Left colon (tissue), 2 donors: ENCODE measurements at regions not wholly inside any gene's neighbourhood (a gene's known extent, or its start where the extent isn't known, plus 50 kb on each side); places are given as distances from the start of the nearest gene placed in this dataset.
"Not testable (repeated sequence)": the region's sequence is repeated elsewhere in the genome, so short reads cannot be mapped to it uniquely, and the experiment has no call there.

Experiments
- ATAC-seq: fragments of 200-7000 bp; cut with Tn5 transposase; one replicate; pipeline ENCODE4 v1.9.1; 2020; ENCODE audit warnings: mild to moderate bottlenecking, moderate library complexity
- DNase-seq, 2 donors: peaks; one replicate each; pipeline ENCODE4 v3.0.0-alpha.2; 2020
- intact Hi-C, 2 donors: fragments of 100-400 bp; cut with DNase I in 1 of 2; cut with micrococcal nuclease in 1 of 2; formaldehyde crosslinking; loops; one replicate each; pipeline versions ENCODE4 v1.11.2 to v1.14.0; 2022; cut with DNase I, micrococcal nuclease
- donor health status: DM: no; HTN: no; CAD: no.
- donor health status: DM: yes; HTN: yes; CAD: no.

DNA sequence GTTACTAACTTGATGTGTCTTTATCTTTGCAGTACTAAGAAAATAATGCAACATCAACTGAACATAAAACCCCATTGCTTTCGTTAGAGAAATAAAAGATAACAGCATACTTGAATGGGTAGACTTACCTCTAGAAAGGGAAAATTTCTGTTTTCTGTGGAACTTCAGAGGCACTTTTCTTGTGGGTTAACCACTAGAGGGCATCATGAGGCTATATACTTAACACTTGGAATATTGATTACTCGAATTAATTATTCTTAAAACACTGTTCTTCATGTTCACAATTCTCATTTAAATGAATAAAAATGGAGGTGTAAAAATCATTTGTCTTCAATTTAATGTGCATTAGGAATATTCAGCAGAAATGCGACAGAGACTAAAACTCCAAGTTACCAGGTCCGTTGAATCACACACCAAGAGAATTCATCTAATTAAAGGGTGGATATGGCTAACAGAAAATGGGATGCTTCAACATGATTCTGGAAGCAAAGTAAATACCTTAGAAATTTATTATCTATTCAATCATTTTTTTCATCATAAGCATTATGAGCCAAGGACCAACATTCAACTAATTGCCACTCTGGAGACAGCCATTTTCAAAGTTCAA lies 330.8 kb upstream of the PREP start:
- DNase-seq, result no peak
- intact Hi-C loops, result loop anchor here in 1 of 2 donors (10.0 kb wide), 1 partner anchor 571 kb away; no protein-coding TSS in a partner anchor
- ATAC-seq, result no peak

DNA sequence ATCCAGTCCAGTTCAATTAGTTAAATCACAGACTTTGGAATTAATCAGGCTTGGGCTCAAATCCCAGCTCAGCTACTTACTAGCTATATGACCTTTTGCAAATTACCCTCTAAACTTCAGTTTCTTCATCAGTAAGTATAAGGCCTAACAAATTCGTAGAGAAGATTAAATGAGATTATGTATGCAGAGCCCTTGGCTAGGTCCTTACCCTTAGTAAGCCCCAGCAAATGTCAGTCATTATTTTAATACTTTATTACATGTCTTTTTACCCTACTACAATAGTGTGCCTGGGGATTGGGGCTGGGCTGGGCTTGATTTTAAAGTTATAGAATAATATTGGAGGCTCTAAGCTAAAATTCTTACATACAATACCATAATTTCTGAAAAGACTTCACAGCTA lies 326.1 kb upstream of the PREP start:
- ATAC-seq (no peak), DNase-seq (no peak)
- intact Hi-C loops, result no loop called here

DNA sequence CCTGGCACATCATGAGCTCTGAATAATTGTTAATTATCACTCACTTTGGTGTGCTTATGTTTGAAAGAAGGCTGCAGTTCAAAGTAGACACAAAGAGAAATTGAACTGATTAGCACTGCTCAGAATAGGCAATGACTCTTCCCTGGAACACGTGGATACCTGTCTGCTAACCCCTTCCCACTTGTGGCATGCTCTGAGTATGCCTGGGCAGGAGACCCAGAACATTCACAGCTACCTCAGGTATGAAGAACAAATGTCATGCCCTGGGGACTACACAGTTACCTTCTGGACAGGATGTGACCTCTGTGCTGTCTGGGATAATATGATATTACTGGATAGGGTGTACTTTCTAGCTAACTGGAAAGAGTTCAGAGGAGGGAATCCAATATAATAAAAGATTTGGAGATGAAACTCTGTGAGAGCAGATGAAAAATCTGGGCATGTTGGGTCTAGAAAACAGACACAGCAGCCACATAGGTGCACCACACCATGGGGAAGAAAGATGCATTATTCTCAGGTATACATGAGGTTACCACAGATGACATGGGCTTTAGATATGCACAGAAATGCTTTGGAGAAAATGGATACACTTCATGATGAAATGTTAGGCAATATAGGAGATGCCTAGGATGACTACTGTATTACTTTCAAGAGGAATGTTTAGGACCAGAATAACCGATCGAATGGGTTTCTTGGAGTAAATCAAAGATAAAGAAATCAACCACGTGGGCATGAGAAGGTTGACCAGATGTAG lies 324.2 kb upstream of the PREP start:
- intact Hi-C loops, result no loop called here
- no peak for DNase-seq
- no peak for ATAC-seq

DNA sequence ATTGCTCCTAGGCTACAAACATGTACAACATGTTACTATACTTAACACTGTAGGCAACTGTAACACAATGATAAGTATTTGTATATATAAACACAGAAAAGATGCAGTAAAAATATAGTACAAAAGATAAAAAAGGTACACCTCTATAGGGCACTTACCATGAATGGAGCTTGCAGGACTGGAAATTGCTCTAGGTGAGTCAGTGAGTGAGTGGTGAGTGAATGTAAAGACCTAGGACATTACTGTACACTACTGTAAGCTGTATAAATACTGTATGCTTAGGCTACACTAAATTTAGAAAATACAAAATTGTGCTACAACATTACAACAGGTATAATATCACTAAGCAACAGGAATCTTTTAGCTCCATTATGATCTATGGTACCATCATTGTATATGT lies 312.0 kb upstream of the PREP start:
- intact Hi-C loops, result no loop called here
- no peak for ATAC-seq

DNA sequence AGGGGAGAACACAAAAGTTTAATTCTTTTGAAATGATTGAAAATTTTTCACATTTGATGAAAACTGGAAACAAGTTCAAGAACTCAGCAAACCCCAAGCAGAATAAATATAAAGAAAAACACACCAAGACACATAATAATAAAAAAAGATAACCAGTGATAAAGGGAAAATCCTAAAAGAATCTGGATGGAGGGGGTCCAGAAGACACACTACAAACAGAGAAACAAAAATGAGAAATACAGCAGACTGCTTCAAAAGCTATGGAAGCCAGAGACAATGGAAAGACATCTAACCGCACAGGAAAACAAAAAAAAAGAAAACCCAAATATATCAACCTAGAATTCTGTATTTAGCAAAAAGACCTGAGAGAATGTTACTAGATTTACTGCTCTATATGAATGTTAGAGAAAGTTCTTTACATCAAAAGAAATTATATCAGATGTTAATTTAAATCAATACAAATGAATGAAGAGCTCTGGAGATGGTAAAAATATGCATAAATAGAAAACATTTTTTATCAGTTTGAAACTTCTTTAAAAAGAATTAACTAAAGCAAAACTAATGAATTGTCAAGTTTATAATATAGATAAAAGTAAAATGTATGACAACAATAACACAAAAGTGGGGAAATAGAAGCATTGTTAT lies 310.7 kb upstream of the PREP start:
- intact Hi-C loops, result no loop called here
- DNase-seq, result no peak
- ATAC-seq, result no peak

More for the DNA sequence above, 312.0 kb upstream of the PREP start:
- no peak for DNase-seq

DNA sequence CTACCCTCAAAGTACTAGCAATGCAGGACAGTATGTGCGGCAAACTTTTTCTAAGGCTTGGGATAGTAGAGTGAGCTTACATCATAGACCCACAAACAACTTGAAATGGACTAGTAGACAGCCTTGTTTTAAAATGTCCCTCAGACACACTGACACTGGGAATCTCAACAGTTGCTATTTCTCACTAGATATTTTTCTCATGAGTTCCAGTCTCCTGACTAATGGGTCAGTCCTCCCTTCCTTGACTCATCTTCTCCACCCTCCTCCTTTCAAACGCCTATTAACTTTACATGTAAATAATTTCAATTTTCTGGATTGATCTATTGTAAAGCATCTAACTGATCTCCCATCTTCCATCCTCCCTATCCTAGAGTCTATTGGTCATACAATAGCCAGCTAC lies 308.3 kb upstream of the PREP start:
- DNase-seq, result no peak
- intact Hi-C loops, result no loop called here
- no peak for ATAC-seq

DNA sequence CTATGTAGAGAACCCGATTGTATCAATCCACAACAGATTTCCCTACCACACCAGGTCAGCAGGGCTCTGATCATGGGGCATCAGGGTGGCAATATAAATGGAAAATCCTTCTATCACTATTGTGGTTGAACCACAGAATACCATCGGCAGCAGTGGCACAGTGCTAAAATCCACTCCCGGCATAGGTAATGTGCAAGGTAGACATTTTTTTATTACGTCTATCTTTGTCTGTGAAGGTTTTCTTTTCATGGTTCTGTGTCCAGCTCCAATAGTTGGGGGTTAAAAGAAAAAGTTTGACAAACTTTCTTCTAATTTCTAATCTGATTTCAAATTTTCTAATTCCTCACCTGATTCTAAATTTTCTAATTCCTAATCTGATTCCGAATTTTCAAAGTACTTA lies 302.7 kb upstream of the PREP start:
- intact Hi-C loops, result no loop called here
- ATAC-seq, result no peak

DNA sequence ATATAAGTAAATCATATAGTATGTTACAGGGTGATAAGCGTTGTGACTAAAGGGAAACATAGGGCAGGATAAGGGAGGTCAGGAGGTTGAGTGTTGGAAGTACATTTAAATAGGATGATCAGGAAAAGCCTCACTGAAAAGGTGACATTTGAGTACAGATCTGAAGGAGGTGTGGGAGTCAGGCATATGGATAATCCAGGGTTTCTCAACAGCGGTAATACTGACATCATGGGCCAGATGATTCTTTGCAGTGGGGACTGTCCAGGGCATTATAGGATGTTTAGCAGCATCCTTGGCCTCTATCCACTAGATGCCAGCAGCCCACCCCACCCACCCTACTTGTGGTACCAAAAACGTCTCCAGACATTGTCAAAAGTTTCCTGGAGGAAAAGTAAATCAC lies 292.6 kb upstream of the PREP start:
- no peak for DNase-seq
- intact Hi-C loops, result no loop called here
- no peak for ATAC-seq

More for the DNA sequence above, 302.7 kb upstream of the PREP start:
- DNase-seq, result no peak

DNA sequence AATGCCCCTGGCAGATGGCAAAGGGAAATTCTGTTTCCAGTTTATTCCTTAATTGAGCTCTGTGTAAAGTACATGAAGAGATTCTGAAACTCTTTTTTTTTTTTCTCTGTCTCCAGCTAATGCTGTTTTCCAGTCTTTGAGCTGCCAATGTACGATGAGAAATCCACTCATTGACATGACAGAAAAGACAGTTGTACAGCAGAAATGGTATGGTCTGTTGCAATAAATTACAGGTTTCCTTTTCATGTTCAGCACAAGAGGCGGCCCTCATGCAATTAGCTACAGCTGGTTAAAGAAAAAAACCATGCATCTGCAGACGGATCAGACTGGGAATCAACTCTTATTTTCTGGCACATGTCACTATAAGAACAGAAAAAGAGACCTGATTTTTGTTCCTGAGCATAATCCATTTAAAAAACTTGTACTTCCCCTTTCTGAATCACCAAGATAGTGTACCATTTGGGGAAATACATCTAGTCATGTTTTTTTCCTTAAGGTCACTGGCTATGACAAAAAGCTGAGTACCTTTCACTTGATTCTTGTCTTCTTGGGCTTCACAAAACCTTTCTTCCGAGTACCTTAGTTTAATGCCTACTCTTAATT lies 289.8 kb upstream of the PREP start:
- DNase-seq, result no peak
- intact Hi-C loops, result no loop called here
- ATAC-seq, result no peak

DNA sequence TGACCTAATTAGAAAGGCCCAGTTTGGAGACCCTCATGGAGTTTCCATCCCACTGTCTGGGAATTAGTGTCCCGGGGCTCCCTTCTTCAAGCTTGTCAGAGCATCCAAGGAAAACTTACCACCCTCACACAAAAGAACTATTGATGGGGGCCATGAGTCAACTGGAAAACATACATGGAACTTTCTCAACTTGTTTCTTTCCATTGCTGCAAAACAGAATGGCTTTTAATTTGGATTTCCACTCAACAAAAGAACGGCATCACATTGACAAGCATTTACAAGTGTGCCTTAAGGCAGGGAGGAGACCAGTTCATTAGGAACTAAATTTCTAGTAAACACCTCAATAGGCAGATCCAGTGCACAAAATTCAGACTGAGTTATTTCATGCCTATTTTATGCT lies 289.1 kb upstream of the PREP start:
- DNase-seq (no peak), ATAC-seq (no peak)
- intact Hi-C loops, result no loop called here

DNA sequence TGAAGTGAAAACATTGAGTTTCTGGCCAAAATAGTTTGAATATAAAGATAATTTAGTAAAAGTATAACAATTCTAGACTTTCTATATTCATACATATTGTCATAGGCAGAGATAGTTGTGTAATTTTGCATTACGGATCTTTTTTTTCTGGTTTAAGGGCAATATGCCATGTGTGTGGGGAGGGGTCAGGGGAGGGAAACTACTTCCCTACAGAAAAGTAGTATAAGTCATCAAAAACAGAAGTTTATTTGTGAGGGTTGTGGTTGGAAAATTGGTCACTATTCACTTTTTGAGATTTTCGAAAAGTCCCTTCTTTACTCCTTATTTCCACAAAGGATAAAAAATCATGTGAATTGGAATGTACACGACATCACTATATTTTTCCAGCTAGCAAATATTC lies 288.2 kb upstream of the PREP start:
- intact Hi-C loops, result no loop called here
- DNase-seq (no peak), ATAC-seq (no peak)

DNA sequence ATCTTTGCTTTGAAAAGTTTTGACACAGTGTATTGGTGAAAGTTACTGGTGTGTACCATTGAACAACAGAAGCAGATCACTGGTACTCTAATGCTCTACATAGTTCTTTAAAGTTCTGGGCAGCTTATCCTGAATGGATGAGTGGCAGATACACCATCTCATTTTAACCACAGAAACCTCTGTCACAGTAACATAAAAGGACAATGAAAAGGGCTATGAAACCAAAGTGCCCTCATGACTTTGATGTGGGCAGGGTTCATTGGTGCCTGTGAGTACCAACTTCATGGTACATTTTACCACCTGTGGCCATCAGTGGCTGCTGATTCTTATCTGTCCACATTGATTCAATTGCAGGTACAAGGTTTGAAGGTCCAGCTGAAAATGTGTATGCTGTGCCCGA lies 285.7 kb upstream of the PREP start:
- ATAC-seq (no peak), DNase-seq (no peak)
- intact Hi-C loops, result no loop called here

DNA sequence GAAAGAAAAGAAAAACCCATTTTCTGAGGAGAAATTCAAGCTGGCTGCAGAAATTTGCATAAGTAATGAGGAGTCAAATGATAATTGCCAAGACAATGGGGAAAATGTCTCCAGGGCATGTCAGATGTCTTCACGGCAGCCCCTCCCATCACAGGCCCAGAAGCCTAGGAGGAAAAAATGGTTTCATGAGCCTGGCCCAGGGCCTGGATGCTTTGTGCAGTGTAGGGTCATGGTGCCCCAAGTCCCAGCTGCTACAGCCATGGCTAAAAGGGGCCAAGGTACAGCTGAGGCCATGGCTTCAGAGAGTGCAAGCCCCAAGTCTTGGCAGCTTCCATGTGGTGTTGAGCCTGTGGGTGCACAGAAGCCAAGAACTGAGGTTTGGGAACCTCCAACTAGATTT lies 283.9 kb upstream of the PREP start:
- ATAC-seq, DNase-seq, intact Hi-C loops: not testable (repeated sequence)

DNA sequence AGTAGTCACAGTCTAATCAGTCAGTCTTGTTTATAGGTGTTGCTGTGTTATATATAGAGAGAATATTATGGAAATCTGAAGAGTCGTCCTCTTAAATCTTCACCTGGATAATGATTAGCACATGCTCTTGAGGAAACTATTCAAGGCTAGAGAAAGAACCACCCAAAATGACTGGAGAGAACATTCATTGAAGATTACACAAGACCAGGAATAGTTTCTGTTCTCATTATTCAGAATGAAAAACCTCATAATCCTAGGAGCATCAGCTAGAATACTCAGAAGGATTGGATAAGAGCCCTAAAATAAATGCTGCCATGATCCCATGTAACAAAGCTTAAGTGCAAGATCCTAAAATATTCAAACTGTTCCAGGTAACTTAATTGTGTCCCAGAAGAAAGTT lies 278.2 kb upstream of the PREP start:
- no peak for ATAC-seq
- no peak for DNase-seq
- intact Hi-C loops, result no loop called here

DNA sequence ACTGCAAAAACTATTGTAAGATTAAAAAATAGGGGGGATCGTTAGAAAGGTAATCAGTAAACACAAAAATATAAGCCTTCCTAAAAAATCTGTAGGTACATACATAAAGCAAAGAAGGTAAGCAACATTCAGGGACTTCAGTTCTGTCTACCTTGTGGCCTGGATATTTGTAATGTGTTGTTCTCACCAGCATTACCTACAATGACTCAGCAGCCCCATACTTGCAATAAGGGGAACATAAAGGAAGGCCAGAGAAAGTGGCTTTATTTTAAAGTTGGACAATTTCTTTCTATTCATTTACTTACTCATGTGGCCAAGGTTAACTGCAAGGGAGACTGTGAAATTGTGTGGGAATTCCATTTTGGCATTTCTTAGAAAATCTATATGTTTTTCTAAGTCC lies 277.2 kb upstream of the PREP start:
- intact Hi-C loops, result no loop called here
- no peak for ATAC-seq

DNA sequence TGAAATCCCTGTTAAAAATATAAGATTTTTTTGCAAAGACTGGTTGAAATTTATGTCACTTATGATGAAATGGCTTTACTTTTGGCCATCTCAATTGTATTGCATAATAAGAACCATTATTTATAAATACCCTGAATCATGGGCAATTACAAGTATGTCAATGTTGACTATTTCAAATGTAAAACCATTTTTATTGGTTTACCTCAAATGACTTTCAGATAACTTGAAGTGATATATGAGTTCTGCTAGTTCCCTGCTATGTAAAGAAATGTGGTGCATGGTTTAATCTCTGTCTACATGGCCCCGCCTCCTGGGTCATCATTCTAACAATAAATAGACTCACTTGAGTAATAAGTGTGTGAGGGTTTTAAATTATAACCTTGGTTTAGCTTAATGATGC lies 275.6 kb upstream of the PREP start:
- intact Hi-C loops, result no loop called here
- no peak for DNase-seq
- peak; percentile 67 for ATAC-seq

More for the DNA sequence above, 277.2 kb upstream of the PREP start:
- DNase-seq, result no peak

DNA sequence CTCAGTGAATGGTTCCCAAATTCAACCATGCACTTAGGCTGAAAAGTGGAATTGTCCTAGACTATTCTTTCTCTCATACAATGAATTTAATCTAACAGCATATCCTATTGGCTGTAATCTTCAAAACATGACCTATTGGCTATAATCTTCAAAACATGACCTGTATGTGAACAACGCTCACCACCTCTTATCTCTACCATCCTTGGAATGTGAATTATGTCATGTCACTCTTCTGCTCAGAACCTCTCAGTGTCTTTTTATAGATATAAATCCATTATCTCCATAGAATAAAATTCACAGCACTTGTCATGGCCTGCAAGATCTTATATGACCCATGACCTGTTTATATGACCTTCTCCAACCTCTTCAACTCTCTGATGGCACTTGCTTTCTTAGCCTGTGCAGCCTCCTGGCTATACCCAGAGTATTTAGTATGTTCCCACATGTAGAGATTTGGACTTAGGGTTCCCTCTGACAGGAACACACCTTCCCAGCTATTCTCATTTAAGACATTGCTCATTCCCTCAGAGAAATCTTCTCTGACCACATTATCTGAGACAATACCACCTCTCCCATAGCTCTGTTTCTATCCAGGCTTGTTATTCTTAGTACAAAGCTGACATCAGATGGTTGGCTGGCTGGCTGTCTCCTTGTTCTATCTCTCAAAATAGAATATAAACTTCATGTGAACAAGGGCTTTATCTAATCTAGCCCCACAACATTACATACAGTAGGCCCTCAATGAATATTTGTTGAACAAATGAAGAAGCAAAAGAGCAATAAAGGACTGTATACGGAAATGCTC lies 275.0 kb upstream of the PREP start:
- ATAC-seq (no peak), DNase-seq (no peak)
- intact Hi-C loops, result no loop called here

DNA sequence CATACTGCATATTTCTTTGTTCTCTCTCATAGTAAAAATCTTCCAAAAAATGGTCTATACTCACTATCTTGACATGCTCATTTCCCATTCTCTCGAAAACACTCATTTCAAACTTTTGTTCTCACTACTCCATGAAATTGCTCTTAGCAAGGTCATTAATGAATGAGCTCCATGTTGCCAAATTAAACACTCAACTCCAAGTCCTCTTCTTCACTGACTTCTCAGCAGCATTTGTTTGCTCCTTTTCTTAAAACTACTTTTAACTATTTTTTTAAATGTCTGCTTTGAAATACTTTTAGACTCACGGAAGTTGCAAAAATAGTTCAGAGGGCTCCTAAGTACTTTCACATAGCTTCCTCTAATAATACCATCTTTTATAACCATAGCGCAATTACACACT lies 274.0 kb upstream of the PREP start:
- DNase-seq (no peak), ATAC-seq (no peak)
- intact Hi-C loops, result no loop called here

DNA sequence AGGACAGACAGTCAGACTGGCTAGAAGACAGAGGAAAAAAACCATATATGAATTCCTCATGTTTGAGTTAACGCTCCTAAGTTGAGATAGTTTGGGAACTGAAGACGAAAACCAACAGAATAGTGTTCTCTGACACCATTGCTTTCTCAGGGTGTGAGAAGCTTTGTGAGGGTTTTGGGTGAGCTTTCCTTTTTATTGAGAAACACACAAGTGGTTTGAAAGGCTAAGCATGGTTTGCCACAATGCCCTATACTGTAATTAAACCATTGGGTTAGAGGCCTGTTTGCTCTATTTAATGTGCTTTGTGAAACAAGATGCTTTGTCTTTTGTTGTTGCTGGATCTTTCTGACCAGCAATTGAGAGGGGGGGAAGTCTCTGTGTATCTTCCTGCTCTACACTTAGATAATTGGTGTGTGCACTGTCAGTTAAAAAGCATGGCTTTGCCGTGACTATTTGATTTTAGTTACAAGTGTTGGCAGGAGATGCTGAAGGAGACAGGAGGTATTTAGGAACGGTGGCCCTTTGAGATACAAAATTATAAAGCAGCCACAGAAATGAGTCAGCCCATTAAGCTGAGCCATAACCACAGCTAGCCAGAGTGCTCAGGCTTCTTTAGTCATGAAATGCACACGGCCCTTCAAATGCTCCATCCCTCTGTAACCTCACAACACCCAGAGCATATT lies 273.0 kb upstream of the PREP start:
- ATAC-seq, result no peak

More for the DNA sequence above, 273.0 kb upstream of the PREP start:
- no peak for DNase-seq
- intact Hi-C loops, result no loop called here
